ENCODE measurements at regions not wholly inside any gene's neighbourhood (a gene's known extent, or its start where the extent isn't known, plus 50 kb on each side); places are given as distances from the start of the nearest gene placed in this dataset.

GRCh38 chr2:235303499-235304291 is 190.1 kb upstream of the AGAP1 start:
- TF ChIP-seq, protein P1, sequence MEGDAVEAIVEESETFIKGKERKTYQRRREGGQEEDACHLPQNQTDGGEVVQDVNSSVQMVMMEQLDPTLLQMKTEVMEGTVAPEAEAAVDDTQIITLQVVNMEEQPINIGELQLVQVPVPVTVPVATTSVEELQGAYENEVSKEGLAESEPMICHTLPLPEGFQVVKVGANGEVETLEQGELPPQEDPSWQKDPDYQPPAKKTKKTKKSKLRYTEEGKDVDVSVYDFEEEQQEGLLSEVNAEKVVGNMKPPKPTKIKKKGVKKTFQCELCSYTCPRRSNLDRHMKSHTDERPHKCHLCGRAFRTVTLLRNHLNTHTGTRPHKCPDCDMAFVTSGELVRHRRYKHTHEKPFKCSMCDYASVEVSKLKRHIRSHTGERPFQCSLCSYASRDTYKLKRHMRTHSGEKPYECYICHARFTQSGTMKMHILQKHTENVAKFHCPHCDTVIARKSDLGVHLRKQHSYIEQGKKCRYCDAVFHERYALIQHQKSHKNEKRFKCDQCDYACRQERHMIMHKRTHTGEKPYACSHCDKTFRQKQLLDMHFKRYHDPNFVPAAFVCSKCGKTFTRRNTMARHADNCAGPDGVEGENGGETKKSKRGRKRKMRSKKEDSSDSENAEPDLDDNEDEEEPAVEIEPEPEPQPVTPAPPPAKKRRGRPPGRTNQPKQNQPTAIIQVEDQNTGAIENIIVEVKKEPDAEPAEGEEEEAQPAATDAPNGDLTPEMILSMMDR (IDR thresholded peaks at IDR 0.05): no peak
- TF ChIP-seq POLR2AphosphoS5 (IDR thresholded peaks at IDR 0.05) (no peak), POLR2A (IDR thresholded peaks at IDR 0.05) (no peak)

Data from sigmoid colon (tissue), 4 donors.